Frontal cortex (tissue), 3 donors: ENCODE measurements at regions not wholly inside any gene's neighbourhood (a gene's known extent, or its start where the extent isn't known, plus 50 kb on each side); places are given as distances from the start of the nearest gene placed in this dataset.
"Not testable (repeated sequence)": the region's sequence is repeated elsewhere in the genome, so short reads cannot be mapped to it uniquely, and the experiment has no call there.

Experiments
- DNase-seq, 2 donors: peaks; one replicate each; pipeline ENCODE4 v3.0.0; 2012; ENCODE audit warnings: low spot score in 2 of 2
- FAIRE-seq: peaks from 2 replicates; lab custom pipeline; 2012; peaks lifted over from hg19 to GRCh38; lab: Jason Lieb, UNC
- donor health status: control.
- donor health status: control.
- donor health status: control.

DNA sequence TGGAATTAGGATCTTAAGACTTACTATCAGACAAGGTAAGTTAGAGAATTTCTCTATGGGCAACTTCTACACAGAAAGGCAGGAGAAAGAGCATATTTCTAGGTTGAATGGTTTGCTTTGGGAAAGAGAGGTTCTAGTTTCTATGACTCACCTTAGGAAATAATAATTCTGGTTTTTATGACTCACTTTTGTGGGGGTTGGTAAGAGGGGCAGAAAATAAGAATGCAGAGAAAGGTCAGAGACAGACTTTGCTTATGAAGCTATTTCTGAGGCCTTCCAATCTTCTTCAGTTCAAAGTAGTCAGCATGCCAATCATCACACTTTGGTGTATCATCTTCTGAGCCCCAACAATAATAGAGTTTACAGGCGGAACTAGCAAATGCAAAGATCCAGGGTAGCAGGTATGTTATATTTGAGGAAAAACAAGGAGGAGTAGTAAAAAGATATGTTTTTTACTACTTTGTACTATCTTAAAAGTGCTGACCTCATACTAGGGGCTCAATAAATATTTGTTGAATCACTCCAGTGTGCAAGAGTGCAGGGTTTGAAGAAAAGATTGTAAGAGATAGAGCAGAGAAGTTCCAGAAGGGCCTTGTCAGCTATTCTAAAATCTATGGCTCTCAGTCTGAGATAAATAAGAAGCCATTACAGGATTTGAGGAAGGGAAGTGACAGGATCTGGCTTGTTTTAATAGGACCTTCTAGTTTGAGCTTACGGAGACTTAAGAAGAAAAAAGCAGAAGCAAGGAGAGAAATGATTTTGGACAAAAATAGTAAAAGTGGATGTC is 56.7 kb upstream of the LRFN5 start:
- no peak for FAIRE-seq

DNA sequence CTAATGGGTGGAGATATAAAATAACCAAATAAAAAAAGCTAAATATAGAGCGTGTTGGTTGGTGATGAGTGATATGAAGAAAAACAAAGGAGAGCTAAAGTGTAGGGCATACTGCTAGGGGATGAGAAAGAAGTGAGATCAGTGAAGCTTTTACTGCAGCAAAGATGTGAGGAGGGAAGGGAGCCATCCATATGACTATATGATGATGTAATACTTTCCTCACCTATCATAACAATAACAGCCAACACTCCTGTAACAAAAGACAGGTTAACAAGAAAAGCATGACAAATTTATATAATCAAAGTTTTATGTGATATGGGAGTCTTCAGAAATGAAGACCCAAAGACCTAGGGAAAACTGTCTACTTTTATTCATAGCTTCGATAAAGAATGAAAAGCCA is 57.4 kb upstream of the LRFN5 start:
- DNase-seq: no peak
- FAIRE-seq: no peak

More for the DNA sequence above, 56.7 kb upstream of the LRFN5 start:
- DNase-seq: no peak

DNA sequence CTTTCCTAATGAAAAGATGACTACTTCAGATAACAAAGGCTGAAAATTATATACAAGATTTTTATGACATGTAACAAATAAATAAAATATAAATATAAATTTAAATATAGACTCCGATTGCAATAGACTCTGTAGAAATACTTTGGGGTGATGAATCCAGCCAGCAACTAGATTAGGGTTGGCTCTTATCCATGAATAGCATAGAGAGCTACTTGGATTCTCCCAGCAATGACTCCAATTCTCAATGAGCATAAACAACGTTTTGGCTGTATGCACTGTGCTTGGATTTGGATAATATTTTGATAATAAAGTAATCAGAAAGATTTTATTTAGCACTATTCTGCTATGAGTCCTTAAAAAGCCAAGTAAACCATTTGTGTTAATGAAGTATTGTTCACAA is 58.0 kb upstream of the LRFN5 start:
- FAIRE-seq: no peak

DNA sequence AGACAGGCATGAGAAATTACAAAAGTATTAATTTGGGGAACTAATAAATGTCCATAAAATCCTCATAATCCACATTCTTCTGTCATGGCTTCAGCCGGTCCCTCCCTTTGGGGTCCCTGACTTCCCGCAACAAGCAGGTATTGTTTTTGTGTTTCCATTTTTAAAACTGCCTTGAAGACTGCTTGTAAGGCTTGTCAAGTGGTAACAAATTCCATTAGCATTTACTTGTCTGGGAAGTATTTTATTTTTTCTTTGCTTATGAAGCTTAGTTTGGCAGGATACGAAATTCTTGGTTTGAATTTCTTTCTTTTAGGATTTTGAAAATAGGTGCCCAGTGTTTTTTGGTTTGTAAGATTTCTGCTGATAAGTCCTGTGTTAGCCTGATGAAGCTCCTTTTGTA is 65.3 kb upstream of the LRFN5 start:
- FAIRE-seq (no peak), DNase-seq (no peak)

More for the DNA sequence above, 58.0 kb upstream of the LRFN5 start:
- DNase-seq: no peak

DNA sequence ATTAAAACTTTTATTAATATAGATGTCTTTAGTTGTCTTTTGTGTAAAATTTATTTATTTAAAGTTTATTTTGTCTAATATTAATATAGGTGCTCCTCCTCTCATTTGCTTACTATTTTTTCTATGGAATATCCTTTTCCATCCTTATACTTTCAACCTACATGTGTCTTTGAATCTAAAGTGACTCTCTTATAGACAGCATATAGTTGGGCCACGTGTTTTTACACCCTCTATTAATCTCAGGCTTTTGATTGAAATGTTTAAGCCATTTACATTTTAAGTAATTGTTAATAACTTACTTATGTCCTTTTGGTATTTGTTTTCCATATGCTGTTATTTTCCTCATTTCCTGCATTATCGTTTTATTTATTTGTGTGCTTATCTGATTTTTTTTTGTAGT is 74.4 kb upstream of the LRFN5 start:
- FAIRE-seq: no peak
- no peak for DNase-seq

DNA sequence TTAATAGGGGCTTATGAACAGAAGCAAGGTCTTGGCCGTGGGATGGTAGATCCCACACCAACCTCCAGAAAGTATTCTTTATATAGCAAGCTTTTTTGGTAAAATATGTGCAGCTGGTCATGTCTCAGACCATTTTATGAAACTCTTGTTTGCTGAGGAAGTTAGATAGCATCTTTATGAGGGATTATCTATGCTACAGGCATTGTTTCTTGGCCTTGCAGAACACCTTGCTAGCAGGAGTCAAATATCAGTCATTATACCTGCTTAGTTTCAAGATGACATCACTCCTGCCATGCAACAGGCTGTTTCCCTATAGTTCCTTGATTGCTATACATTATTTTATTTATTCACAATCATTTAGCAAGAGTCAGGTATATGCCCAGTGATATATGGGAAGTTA is 84.8 kb upstream of the LRFN5 start:
- FAIRE-seq (no peak), DNase-seq (no peak)

DNA sequence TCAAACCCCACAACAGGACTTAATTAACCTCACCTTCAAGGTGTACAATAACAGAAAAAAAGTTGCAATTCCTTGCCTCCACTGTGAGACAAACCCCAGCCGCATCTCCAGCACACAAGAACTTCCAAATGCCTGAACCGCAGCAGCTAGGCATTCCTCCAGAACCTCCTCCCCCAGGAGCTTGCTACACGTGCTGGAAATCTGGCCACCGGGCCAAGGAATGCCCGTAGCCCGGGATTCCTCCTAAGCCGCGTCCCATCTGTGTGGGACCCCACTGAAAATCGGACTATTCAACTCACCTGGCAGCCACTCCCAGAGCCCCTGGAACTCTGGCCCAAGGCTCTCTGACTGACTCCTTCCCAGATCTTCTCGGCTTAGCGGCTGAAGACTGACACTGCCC is 88.6 kb upstream of the LRFN5 start:
- not testable (repeated sequence) for FAIRE-seq, DNase-seq

DNA sequence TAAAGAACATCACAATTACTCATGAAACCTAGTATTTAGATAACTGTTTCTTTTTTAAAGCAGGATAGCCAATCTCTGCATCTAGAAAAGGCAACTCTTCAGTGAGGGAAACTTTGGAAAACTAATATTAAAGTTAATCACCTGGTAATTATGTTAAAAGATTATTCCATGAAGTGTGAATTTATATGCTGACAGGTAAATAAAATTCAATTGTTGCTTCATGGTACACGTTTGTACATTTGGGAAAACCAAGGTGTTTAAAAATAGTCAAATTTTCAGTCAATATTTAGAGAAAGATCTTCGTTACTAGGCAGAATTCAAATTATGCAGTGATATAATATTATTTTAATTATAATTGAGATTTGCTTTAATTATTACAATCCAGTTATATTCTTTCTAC is 100.1 kb upstream of the LRFN5 start:
- DNase-seq (no peak), FAIRE-seq (no peak)

DNA sequence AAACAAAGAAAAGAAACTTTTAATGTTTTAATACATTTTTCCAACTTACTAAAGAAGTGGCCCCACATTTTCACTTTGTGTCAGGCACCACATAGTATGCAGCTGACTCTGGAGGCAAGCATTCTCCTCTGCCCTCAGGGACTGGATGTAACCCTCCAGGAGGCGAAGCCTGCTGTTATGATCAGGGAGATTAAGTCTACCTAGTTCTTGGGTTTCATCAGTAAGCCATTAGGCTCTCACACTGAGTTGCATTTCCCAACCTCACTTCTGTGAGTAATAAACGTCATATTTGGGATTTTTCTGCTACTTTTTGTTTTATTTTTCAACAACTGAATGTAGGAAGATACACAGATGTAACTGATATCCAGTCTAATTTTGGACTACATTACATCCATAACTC is 101.2 kb upstream of the LRFN5 start:
- no peak for DNase-seq
- FAIRE-seq: no peak

DNA sequence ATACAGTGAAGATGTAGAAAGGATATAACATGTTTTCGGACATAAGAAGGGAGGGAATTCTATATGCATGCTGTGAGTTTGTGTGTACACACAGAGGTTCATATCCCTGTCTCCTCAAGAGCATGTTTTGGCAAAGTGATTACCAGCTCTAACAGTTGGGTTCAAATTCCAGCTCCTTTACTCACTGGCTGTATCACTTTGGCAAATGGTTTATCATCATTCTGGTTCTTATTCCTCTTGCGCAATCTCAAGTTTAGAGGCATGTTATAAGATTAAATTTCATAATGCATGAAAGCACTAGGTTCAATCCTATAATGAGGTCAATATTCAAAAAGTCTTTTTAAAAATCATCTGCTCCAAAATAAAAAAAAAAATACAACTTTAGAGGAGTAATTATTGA is 107.7 kb upstream of the LRFN5 start:
- no peak for FAIRE-seq
- DNase-seq: no peak

DNA sequence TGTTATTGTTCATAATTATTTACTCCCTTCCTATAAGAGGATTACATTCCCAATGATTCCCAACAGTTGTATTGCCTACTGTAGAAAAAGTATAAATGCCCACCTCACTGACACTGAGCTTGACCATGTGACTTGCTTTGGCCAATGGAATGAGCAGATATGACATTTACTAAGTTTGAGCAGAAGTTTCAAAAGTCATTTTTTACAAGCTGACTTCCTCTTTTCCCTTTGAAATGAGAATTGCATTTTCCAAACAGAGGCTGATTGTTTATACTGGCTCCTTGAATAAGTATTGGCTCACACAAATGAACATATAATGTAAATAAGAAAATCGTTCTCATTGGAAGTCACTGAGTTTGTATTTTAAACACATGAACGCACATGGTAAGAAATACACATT is 116.4 kb upstream of the LRFN5 start:
- DNase-seq (no peak), FAIRE-seq (no peak)

DNA sequence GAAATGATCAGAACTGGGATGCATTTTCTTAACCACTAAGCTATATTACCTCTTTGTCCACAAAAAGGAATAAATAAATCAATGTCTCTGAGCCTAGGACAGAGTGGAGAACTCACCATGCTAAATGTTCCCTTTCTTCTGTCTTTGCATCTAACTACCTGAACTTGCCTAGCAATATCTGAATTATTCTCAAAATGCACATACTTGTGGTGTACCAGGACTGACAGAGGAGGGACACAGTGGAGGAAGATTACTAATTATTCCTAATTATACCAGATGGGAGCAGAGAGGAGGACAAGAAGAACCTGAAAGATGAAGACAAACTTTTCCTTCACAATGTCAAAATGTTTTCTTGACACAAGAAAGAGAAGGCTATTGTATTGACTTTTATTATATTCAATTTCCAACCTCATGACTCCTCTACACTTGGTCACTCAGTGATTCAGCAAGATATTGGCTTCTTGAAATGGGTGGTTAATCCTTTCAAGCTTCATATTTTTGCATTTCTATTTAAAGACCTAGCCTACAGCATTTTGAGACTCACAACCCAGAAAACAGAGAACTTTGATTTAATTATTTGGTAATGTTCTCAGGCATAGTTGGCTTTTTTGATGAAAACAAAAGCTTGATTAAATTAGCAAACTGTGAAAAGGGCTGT is 117.2 kb upstream of the LRFN5 start:
- FAIRE-seq: no peak
- no peak for DNase-seq

DNA sequence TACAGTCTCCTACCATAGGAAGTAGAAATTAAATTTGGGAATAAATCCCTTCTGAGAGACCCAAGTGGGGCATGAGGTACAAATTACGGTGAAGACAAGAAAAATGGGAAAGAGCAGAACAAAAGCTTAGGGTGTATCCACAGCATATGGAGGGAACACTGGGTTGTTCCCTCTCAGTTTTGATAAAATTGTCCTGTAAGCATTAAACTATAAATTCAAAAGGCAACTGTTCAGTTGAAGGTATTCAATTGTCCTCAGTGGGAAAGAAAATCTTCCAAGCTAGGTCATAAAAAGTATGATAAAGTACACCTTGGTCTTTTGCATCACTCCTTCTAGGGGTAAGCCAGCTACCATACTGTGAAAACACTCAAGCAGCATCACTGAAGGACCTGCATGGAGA is 118.3 kb upstream of the LRFN5 start:
- no peak for FAIRE-seq
- no peak for DNase-seq

DNA sequence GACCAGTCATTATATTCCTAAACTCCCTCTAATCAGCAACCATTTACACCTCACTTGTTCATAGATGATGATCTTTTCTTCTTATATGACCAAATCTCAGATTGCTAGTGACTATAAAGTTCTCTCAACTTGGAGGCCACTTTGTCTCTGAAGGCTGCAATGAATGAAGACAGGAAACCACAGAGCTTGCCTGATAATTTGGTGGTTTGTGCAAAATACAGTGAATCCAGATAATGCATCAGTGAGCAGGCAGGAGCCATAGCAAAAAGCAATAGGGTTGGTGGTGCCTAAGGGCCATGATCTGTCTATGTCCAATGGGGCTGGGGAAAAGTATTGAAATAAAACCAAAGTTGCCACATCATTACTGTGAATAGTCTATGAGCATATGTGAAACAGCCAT is 123.8 kb upstream of the LRFN5 start:
- FAIRE-seq (no peak), DNase-seq (no peak)

DNA sequence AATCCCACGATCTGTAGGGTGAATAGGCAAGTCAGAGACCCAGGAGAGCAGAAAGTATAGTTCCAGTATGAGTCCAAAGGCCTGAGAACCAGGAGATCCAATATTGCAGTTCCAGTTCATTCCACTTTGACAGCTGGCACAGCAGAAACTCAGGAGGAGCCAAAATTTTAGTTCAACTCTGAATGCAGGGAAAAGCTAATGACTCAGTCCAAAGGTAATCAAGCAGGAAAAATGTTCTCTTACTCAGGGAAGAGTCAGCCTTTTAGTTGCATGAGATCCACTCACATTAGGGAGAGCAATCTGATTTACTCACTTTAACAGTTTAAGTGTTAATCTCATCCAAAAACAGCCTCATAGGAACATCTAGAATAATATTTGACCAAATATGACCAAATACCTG is 130.2 kb upstream of the LRFN5 start:
- no peak for FAIRE-seq
- no peak for DNase-seq

DNA sequence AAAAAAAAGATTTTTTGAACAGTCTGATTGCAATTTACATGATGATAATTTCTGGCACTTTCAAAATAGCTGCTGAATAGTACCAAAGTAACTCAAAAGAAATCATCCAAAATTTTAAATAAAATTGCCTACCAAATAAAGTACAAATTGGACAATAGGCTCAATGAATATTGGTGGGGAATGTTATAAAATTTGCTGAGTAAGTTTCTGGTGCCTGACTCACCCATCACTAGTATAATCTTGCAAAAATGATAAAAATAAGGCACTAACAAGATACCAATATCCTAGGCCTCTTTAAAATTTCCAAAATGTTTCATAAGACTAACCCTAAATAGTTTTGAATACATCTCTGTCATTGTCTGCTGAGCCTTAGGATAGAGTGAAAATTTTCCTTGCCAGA is 145.3 kb upstream of the LRFN5 start:
- DNase-seq: no peak
- no peak for FAIRE-seq

DNA sequence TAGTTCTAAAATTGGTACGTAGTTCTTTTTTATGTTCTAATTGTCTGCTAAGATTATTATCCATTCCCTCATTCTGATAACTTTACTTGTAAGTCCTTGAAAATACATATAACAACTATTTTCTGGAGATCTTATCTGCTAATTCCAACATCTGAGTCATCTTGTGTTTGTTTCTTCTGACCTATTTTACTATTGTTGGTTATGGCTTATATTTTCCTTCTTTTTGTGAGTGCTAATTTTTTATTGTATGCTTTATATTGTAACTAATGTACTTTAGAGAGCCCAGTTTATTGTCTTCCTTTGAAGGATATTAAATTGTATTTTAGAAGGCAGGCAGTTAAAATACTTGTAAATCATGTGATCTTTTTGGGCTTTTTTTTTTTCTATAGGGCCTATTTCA is 149.3 kb upstream of the LRFN5 start:
- no peak for FAIRE-seq
- DNase-seq: no peak

DNA sequence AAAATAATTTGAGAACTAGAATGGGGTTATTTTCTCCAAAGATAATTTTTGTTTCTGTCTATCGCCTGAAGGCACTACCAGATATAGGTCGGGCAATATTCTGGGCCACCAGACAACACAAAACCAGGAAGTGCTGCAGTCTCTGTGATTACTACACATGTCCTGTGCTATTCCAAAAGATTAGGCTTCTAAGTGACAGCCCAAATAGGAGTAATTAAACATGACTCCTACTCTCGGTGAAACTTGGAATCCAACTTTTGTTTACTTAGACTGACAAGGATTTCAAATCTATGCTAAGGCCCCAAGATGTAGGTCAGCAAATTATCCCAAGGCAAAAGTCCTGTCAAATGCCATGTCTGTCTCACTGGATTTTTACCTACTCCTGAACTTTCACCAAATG is 157.6 kb upstream of the LRFN5 start:
- no peak for FAIRE-seq
- DNase-seq: no peak

DNA sequence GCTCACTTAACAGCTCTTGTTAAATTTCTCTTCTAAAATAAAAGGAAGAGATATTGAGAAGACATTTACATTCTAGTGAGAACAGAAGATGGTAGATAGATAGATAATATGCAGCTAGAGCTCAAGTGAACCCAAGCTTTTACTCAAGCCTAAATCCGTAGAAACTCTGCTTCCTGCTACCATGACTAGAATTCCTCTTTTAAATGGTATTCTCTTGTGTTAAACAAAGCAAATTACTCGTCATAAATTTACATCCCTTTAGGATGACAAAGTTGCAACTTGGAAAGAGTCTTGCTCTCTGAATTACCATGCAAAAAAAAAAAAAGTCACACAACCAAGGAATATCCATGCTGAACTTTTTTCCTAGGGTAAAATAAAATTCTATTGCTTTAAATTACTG is 160.7 kb upstream of the LRFN5 start:
- FAIRE-seq (no peak), DNase-seq (no peak)

DNA sequence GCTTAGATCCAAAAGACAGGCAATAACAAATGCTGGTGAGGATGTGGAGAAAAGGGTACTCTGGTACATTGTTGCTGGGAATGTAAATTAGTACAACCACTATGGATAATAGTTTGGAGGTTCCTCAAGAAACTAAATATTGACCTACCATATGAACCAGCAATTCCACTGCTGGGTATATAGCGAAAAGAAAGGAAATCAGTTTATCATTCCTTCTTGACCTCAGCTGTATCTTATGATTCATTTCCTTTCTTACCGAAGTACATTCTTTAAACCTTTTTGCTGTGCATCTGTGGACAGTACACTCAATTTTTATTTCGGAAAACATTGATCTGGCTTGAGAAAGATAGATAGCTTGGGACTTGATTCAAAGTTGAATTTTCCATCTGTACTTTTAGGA is 183.2 kb upstream of the LRFN5 start:
- FAIRE-seq (no peak), DNase-seq (no peak)

DNA sequence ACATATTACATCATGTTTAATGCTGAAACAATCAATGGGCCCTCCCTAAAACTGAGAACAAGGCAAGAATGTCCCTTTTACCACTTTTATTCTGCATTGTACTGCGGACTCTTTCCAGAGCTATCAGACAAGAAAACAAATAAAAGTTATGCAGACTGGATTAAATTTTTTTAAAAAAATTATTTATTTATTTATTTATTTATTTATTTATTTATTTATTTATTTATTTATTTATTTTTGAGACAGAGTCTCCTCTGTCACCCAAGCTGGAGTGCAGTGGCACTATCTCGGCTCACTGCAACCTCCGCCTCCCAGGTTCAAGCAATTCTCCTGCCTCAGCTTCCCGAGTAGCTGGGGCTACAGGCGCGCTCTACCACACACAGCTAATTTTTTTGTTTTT is 185.4 kb upstream of the LRFN5 start:
- FAIRE-seq, DNase-seq: not testable (repeated sequence)

DNA sequence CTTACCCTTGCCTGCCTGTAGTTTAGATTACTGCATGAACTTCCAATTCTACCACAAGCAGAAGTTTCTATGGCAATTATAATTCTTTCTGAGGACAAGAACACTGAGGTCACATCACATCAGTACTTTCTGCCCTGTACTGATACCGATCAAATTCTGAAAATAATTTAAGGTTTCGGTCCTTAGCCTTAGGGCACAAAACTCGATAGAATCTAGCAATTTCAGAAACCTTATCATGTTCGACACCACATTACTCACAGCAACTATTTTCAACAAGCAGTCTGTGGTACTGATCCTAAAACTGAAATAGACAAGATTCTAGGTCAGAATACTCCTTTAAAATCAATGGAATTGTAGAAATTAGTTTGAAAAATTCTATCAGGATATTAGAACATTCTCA is 187.0 kb upstream of the LRFN5 start:
- no peak for DNase-seq
- FAIRE-seq: no peak
